ENCODE measurements at regions not wholly inside any gene's neighbourhood (a gene's known extent, or its start where the extent isn't known, plus 50 kb on each side); places are given as distances from the start of the nearest gene placed in this dataset.

DNA sequence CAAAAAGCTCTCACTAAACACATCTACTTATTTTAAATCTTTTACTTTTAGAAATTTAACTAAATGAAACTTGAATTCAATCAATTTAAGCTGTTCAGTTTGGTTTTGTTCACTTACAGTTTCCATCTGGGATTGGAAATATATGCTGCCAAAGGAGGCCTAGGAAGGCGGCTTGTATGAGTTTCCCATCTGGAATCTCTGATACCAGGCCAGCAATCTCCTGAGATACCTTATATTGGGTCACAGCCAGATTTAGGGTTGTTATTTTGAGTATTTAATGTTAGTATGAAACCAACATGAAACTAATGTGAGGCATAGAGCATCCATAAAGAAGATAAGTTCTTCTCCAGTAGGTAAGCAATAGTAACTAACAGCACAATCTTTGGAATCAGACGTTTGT lies 94.6 kb downstream of the GMNC start:
- H3K9ac ChIP-seq (ENCODE audit: insufficient read depth, low read depth, low read length) = no peak overlapping the region
- POLR2A ChIA-PET = no interaction called here
- H2AFZ ChIP-seq (ENCODE audit: low read length) = no peak overlapping the region
- H3K4me2 ChIP-seq (ENCODE audit: low read depth, low read length) = no peak overlapping the region
- H3K4me1 ChIP-seq (ENCODE audit: insufficient read depth, low read length) = no peaks in the 10 kb centered on the region
- no TSS peak for BruUV-seq (replicated peaks)
- in situ Hi-C loops (cut with HindIII; ENCODE audit: extremely low pct_ligation_motif_present, low pct_unique_long_range_greater_than_20kb) (no loop called here), intact Hi-C loops (cut with micrococcal nuclease; ENCODE audit: unreplicated experiment) (no loop called here)
- TF ChIP-seq ZZZ3 (CRISPR knock-in tag; IDR thresholded peaks at IDR 0.05; ENCODE audit: borderline replicate concordance) (no peak), IKZF1 (IDR thresholded peaks at IDR 0.05) (no peak), ZMYM4 (CRISPR knock-in tag; IDR thresholded peaks at IDR 0.05) (no peak), NFIC (IDR thresholded peaks at IDR 0.05; ENCODE audit: low read length) (no peak), SMAD3 (CRISPR knock-in tag; IDR thresholded peaks at IDR 0.05) (no peak), MIXL1 (CRISPR knock-in tag; IDR thresholded peaks at IDR 0.05) (no peak)
- no peaks in the 10 kb centered on the region for H3K27me3 ChIP-seq (ENCODE audit: control insufficient read depth in 1 of 2, insufficient read depth in 2 of 2, low read length in 2 of 2)
- H4K20me1 ChIP-seq (ENCODE audit: insufficient read depth, low read length) = no peaks in the 10 kb centered on the region
- 13% methylated on average over 2 of the region's 2 CpGs for WGBS (ENCODE audit: low lambda C conversion rate)
- H3K79me2 ChIP-seq (ENCODE audit: insufficient read depth, low read length) = no peaks in the 10 kb centered on the region
- no peak for DNase-seq (ENCODE audit: low spot score)
- CTCF ChIA-PET (ENCODE audit: low intra/inter-chr PET ratio, low total read pairs) = no interaction called here
- no peak for FAIRE-seq
- no peak for ATAC-seq
- no peaks in the 10 kb centered on the region for H3K36me3 ChIP-seq (replicated peaks in 1 of 2; ENCODE audit: control insufficient read depth in 1 of 2, insufficient read depth in 2 of 2, low read length in 2 of 2)
- no peak overlapping the region for H3K27ac ChIP-seq (ENCODE audit: extremely low read length, insufficient read depth, low read length)
- no peaks in the 10 kb centered on the region for H3K9me3 ChIP-seq (ENCODE audit: low read length)
- no peak overlapping the region for H3K4me3 ChIP-seq (replicated peaks in 1 of 3; ENCODE audit: insufficient read depth in 1 of 3, low read depth in 2 of 3, low read length in 3 of 3)

DNA sequence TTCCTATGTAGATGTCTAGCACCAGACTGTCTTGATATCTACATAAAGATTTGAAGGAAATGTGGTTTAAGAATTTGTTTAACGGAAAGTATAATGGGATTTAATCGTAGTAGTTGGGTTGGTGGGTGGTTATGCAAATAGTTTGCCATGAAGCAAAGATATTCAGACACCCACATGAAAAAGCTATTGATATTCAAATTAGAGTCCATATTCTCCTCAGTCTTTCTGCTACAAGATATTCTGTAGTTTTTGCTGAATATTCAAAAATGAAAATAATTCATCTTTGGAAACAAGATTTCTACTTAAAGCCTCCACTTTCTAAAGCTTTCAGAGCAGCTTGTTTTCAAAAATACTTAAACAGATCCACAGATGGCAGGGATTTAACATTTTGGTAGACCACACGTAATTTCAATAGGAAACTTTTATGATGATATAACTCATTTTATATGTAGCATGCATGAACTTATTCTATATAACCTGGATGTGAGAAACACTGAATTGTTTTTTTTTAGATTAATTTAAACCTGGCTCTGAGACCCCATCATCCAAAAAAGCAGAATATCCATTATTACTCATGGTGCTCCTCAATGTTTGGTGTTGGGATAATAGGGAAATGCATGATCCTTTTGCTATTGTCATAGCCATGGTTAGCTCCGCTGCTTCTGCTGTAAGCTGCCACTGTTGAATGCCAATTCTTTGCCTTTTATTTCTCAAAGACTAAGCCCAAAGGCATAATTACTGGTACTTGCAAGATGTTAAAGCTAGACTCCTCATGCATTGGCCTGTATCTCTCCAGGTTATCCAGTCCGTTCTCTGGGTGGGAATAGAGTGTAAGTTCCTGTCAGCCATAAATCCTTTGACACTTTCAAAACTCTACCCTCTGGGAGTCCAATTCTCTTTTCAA lies 98.0 kb downstream of the GMNC start:
- intact Hi-C loops (cut with micrococcal nuclease; ENCODE audit: unreplicated experiment) (no loop called here), in situ Hi-C loops (cut with HindIII; ENCODE audit: extremely low pct_ligation_motif_present, low pct_unique_long_range_greater_than_20kb) (no loop called here)
- peak in 1 of 2 experiments; percentile 20; a peak in 1 of 4 replicates for TF ChIP-seq MAFK (conservative IDR thresholded peaks at IDR 0.05 in 1 of 2, IDR thresholded peaks at IDR 0.05 in 1 of 2; ENCODE audit: low read length in 2 of 2)
- TF ChIP-seq FOXA1 (IDR thresholded peaks at IDR 0.05) = no peak
- no peak for TF ChIP-seq FOXA1 (CRISPR knock-in tag; IDR thresholded peaks at IDR 0.05)
- Histone ChIP-seq H3K4me3 (replicated peaks in 1 of 3; ENCODE audit: insufficient read depth in 1 of 3, low read depth in 2 of 3, low read length in 3 of 3) (no peak overlapping the region), H3K9me3 (ENCODE audit: low read length) (no peaks in the 10 kb centered on the region), H3K36me3 (replicated peaks in 1 of 2; ENCODE audit: control insufficient read depth in 1 of 2, insufficient read depth in 2 of 2, low read length in 2 of 2) (no peaks in the 10 kb centered on the region), H4K20me1 (ENCODE audit: insufficient read depth, low read length) (no peaks in the 10 kb centered on the region), H3K27ac (ENCODE audit: extremely low read length, insufficient read depth, low read length) (no peak overlapping the region), H2AFZ (ENCODE audit: low read length) (no peak overlapping the region), H3K27me3 (ENCODE audit: control insufficient read depth in 1 of 2, insufficient read depth in 2 of 2, low read length in 2 of 2) (no peaks in the 10 kb centered on the region), H3K79me2 (ENCODE audit: insufficient read depth, low read length) (no peaks in the 10 kb centered on the region), H3K4me2 (ENCODE audit: low read depth, low read length) (no peak overlapping the region), H3K4me1 (ENCODE audit: insufficient read depth, low read length) (no peaks in the 10 kb centered on the region), H3K9ac (ENCODE audit: insufficient read depth, low read depth, low read length) (no peak overlapping the region)
- no peak for DNase-seq (ENCODE audit: low spot score)
- no peak for ATAC-seq
- ChIA-PET CTCF (ENCODE audit: low intra/inter-chr PET ratio, low total read pairs) (no interaction called here), POLR2A (no interaction called here)
- no TSS peak for BruUV-seq (replicated peaks)
- 12% methylated on average over 5 of the region's 5 CpGs for WGBS (ENCODE audit: low lambda C conversion rate)
- FAIRE-seq = no peak

Measured in HepG2 (cell line).